PC-3 (cell line): ENCODE measurements at regions not wholly inside any gene's neighbourhood (a gene's known extent, or its start where the extent isn't known, plus 50 kb on each side); places are given as distances from the start of the nearest gene placed in this dataset.

Experiments
- ATAC-seq: fragments of 200-7000 bp; cut with Tn5 transposase; 2 replicates; pipeline ENCODE4 v1.9.1; 2020; ENCODE audit warnings: mild to moderate bottlenecking, moderate library complexity
- BruUV-seq: library from RNA; stranded (reverse); fragments of 400-500 nt; replicated peaks from 2 replicates; lab custom pipeline; 2021; lab: Mats Ljungman, UMichigan
- CTCF ChIA-PET: fragments of 300-600 bp; sonication (Branson Sonifier 250); formaldehyde crosslinking; loops from one replicate; lab custom pipeline; 2022; ENCODE audit warnings: antibody characterized with exemption; lab: Charles Lee
- POLR2A ChIA-PET: fragments of 300-600 bp; sonication (Branson Sonifier 250); formaldehyde crosslinking; loops from one replicate; lab custom pipeline; 2022; ENCODE audit warnings: antibody characterized with exemption; ENCODE audit not compliant: unreplicated experiment; lab: Charles Lee
- DNase-seq: peaks from one replicate; pipeline ENCODE4 v3.0.0-alpha.2; 2015
- H2AFZ ChIP-seq: fragments of 300-600 bp; sonication (generic); 2 replicates; pipeline ENCODE4 v1.6.0; 2016; ENCODE audit warnings: antibody characterized with exemption, low read length
- H3F3A ChIP-seq: fragments of 300-600 bp; sonication (generic); one replicate; pipeline ENCODE4 v1.6.0; 2017; ENCODE audit warnings: antibody characterized with exemption, low read length, control low read depth, mild to moderate bottlenecking; ENCODE audit not compliant: unreplicated experiment
- H3K27ac ChIP-seq: fragments of 300-600 bp; sonication (generic); 2 replicates; pipeline ENCODE4 v1.5.1; 2016; ENCODE audit warnings: mild to moderate bottlenecking, low read length
- H3K27me3 ChIP-seq: fragments of 300-600 bp; sonication (generic); 2 replicates; pipeline ENCODE4 v1.6.1; 2016; ENCODE audit warnings: low read length, mixed read lengths
- H3K36me3 ChIP-seq: fragments of 300-600 bp; sonication (generic); 2 replicates; pipeline ENCODE4 v1.6.1; 2016; ENCODE audit warnings: low read depth, mixed run types, low read length, mixed read lengths
- H3K4me1 ChIP-seq: fragments of 300-600 bp; sonication (generic); 2 replicates; pipeline ENCODE4 v1.5.1; 2016; ENCODE audit warnings: low read length; ENCODE audit not compliant: insufficient read depth
- H3K4me2 ChIP-seq: fragments of 300-600 bp; sonication (generic); 2 replicates; pipeline ENCODE4 v1.6.0; 2016; ENCODE audit warnings: low read length
- H3K4me3 ChIP-seq: fragments of 300-600 bp; sonication (generic); 2 replicates; pipeline ENCODE4 v1.5.1; 2016; ENCODE audit warnings: mild to moderate bottlenecking, low read length, mixed read lengths
- H3K79me2 ChIP-seq: fragments of 300-600 bp; sonication (generic); 2 replicates; pipeline ENCODE4 v1.6.1; 2017; ENCODE audit warnings: low read length, mixed read lengths
- H3K9ac ChIP-seq: fragments of 300-600 bp; sonication (generic); 2 replicates; pipeline ENCODE4 v1.6.0; 2016; ENCODE audit warnings: mild to moderate bottlenecking, low read length
- H3K9me2 ChIP-seq: fragments of 300-600 bp; sonication (generic); replicated peaks from 2 replicates; pipeline ENCODE4 v1.6.1; 2016; ENCODE audit warnings: mixed run types, low read length, mixed read lengths
- H3K9me3 ChIP-seq: fragments of 300-600 bp; sonication (generic); 2 replicates; pipeline ENCODE4 v1.6.1; 2016; ENCODE audit warnings: low read length, mixed read lengths
- H4K20me1 ChIP-seq: fragments of 300-600 bp; sonication (generic); 2 replicates; pipeline ENCODE4 v1.6.1; 2016; ENCODE audit warnings: low read length, mixed read lengths
- EZH2 ChIP-seq: fragments of 300-600 bp; sonication (generic); IDR thresholded peaks from one replicate; pipeline ENCODE4 v1.6.1; 2017; ENCODE audit warnings: antibody characterized with exemption, mild to moderate bottlenecking, low read length; ENCODE audit not compliant: unreplicated experiment
- EZH2phosphoT487 ChIP-seq: fragments of 300-600 bp; sonication (generic); IDR thresholded peaks from 2 replicates; pipeline ENCODE4 v1.6.1; 2018; ENCODE audit warnings: mild to moderate bottlenecking, antibody characterized with exemption, low read length, borderline replicate concordance
- intact Hi-C: fragments of 100-400 bp; cut with micrococcal nuclease; formaldehyde crosslinking; loops from 2 replicates; pipeline ENCODE4 v1.9.0; 2023
- TF ChIP-seq, protein P1 (sequence below): fragments of 300-600 bp; sonication (generic); conservative IDR thresholded peaks from 2 replicates; pipeline ENCODE4 v1.5.1; 2017; ENCODE audit warnings: antibody characterized with exemption, low read depth, mild to moderate bottlenecking, low read length

- Histone ChIP-seq H3K4me3 (no peak overlapping the region), H3K4me2 (no peak overlapping the region), H4K20me1 (no peaks in the 10 kb centered on the region), H3F3A (no peaks in the 10 kb centered on the region), H2AFZ (no peak overlapping the region), H3K9ac (no peak overlapping the region), H3K9me2 (no peaks in the 10 kb centered on the region), H3K36me3 (no peaks in the 10 kb centered on the region), H3K9me3 (no peaks in the 10 kb centered on the region), H3K27ac (no peak overlapping the region), H3K4me1 (no peaks in the 10 kb centered on the region), H3K27me3 (no peaks in the 10 kb centered on the region), H3K79me2 (no peaks in the 10 kb centered on the region)
- ChIA-PET CTCF (no interaction called here), POLR2A (interaction anchor here (0.6 kb wide), 1 partner anchor 10 kb away, joined by 3 read pairs; no protein-coding TSS in a partner anchor)
- intact Hi-C loops: no loop called here
- TF ChIP-seq EZH2: no peak
- no peak for TF ChIP-seq EZH2phosphoT487
- TF ChIP-seq, protein P1, sequence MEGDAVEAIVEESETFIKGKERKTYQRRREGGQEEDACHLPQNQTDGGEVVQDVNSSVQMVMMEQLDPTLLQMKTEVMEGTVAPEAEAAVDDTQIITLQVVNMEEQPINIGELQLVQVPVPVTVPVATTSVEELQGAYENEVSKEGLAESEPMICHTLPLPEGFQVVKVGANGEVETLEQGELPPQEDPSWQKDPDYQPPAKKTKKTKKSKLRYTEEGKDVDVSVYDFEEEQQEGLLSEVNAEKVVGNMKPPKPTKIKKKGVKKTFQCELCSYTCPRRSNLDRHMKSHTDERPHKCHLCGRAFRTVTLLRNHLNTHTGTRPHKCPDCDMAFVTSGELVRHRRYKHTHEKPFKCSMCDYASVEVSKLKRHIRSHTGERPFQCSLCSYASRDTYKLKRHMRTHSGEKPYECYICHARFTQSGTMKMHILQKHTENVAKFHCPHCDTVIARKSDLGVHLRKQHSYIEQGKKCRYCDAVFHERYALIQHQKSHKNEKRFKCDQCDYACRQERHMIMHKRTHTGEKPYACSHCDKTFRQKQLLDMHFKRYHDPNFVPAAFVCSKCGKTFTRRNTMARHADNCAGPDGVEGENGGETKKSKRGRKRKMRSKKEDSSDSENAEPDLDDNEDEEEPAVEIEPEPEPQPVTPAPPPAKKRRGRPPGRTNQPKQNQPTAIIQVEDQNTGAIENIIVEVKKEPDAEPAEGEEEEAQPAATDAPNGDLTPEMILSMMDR: no peak
- ATAC-seq (no peak), DNase-seq (no peak)
- BruUV-seq: no TSS peak
Measured at GRCh38 chr6:81630719-81631118, 121.8 kb downstream of the TENT5A start.

- TF ChIP-seq, protein P1: no peak
- H3K4me1 ChIP-seq: no peaks in the 10 kb centered on the region
- H3K9ac ChIP-seq: no peak overlapping the region
- ChIA-PET POLR2A (no interaction called here), CTCF (no interaction called here)
- H2AFZ ChIP-seq: no peak overlapping the region
- no peaks in the 10 kb centered on the region for H4K20me1 ChIP-seq
- no TSS peak for BruUV-seq
- no peak overlapping the region for H3K4me2 ChIP-seq
- no peaks in the 10 kb centered on the region for H3K9me2 ChIP-seq
- H3K79me2 ChIP-seq: no peaks in the 10 kb centered on the region
- H3K27ac ChIP-seq: no peak overlapping the region
- DNase-seq: no peak
- no peak for ATAC-seq
- H3K27me3 ChIP-seq: no peaks in the 10 kb centered on the region
- H3K36me3 ChIP-seq: no peaks in the 10 kb centered on the region
- H3K9me3 ChIP-seq: no peaks in the 10 kb centered on the region
- H3F3A ChIP-seq: no peaks in the 10 kb centered on the region
- no peak overlapping the region for H3K4me3 ChIP-seq
- intact Hi-C loops: no loop called here
Measured at GRCh38 chr6:81625216-81625615, 127.3 kb downstream of the TENT5A start.

DNA sequence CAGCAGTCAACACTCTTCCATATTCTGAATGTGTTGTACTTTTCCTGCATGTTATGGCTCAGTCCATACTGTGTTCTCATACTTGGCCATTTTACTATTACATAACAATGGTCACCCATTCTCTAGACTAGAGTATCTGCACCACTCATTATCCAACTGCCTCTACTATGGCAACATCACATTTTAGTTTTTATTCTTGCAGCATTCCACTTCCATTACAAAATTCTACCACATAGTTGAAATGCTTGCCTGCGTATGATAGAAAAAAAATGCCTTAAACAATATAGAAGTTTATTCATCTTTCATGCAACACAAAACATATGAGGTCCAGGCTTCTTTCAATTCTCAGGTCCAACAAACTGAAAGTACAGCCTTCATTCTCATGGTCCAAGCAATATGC lies 128.0 kb downstream of the TENT5A start:
- Histone ChIP-seq H3K9me3 (no peaks in the 10 kb centered on the region), H3K4me2 (no peak overlapping the region), H3K4me3 (no peak overlapping the region), H3K9ac (no peak overlapping the region), H3K27me3 (no peaks in the 10 kb centered on the region), H4K20me1 (no peaks in the 10 kb centered on the region), H3K27ac (no peak overlapping the region), H2AFZ (no peak overlapping the region), H3K9me2 (no peaks in the 10 kb centered on the region), H3K36me3 (no peaks in the 10 kb centered on the region), H3K79me2 (no peaks in the 10 kb centered on the region), H3K4me1 (no peaks in the 10 kb centered on the region), H3F3A (no peaks in the 10 kb centered on the region)
- ATAC-seq: no peak
- ChIA-PET CTCF (no interaction called here), POLR2A (no interaction called here)
- no peak for DNase-seq
- intact Hi-C loops: no loop called here
- BruUV-seq: no TSS peak
- no peak for TF ChIP-seq EZH2
